SK-N-SH treated with all-trans-retinoic acid at 6 μM for 48 hours (cell line): ENCODE measurements at regions not wholly inside any gene's neighbourhood (a gene's known extent, or its start where the extent isn't known, plus 50 kb on each side); places are given as distances from the start of the nearest gene placed in this dataset.

Experiments used
- BACH2 ChIP-seq: fragments of 250-450 bp; sonication (Bioruptor Pico); IDR thresholded peaks from 2 replicates; pipeline ENCODE4 v1.9.0; 2021; ENCODE audit warnings: mild to moderate bottlenecking, borderline replicate concordance
- CSRNP3 ChIP-seq: fragments of 250-450 bp; sonication (Bioruptor Pico); IDR thresholded peaks from 2 replicates; pipeline ENCODE4 v1.5.1; 2021; ENCODE audit warnings: mild to moderate bottlenecking, moderate library complexity
- PATZ1 ChIP-seq: fragments of 250-450 bp; sonication (Bioruptor Pico); IDR thresholded peaks from 2 replicates; pipeline ENCODE4 v1.8.0; 2020; ENCODE audit warnings: mild to moderate bottlenecking, moderate library complexity, borderline replicate concordance
- TSHZ2 ChIP-seq: fragments of 250-450 bp; sonication (Bioruptor Pico); IDR thresholded peaks from 2 replicates; pipeline ENCODE4 v1.5.0; 2020; ENCODE audit warnings: mild to moderate bottlenecking, moderate library complexity
- ZFP30 ChIP-seq: fragments of 450-650 bp; formaldehyde crosslinking; IDR thresholded peaks from 2 replicates; pipeline ENCODE4 v1.5.0; 2022; ENCODE audit warnings: mild to moderate bottlenecking, moderate library complexity
- ZNF8 ChIP-seq: fragments of 450-650 bp; formaldehyde crosslinking; IDR thresholded peaks from 2 replicates; pipeline ENCODE4 v1.5.0; 2020; ENCODE audit warnings: mild to moderate bottlenecking, moderate library complexity

GRCh38 chr14:98816720-98817119 is 455.3 kb downstream of the BCL11B start:
- TF ChIP-seq TSHZ2 (CRISPR knock-in tag) (no peak), ZNF8 (CRISPR knock-in tag) (no peak), CSRNP3 (CRISPR knock-in tag) (no peak), BACH2 (CRISPR knock-in tag) (no peak), PATZ1 (no peak), ZFP30 (CRISPR knock-in tag) (no peak)
